OCI-LY7 (cell line): ENCODE measurements at regions not wholly inside any gene's neighbourhood (a gene's known extent, or its start where the extent isn't known, plus 50 kb on each side); places are given as distances from the start of the nearest gene placed in this dataset.
"Not testable (repeated sequence)": the region's sequence is repeated elsewhere in the genome, so short reads cannot be mapped to it uniquely, and the experiment has no call there.

ENCODE experiments used
- BruUV-seq: library from RNA; stranded (reverse); fragments of 400-500 nt; replicated peaks from 2 replicates; lab custom pipeline; 2021; lab: Mats Ljungman, UMichigan
- CTCF ChIA-PET: fragments of 300-600 bp; sonication (Branson Sonifier 250); formaldehyde crosslinking; loops from one replicate; lab custom pipeline; 2022; ENCODE audit warnings: antibody characterized with exemption; ENCODE audit not compliant: unreplicated experiment; lab: Charles Lee
- POLR2A ChIA-PET: fragments of 300-600 bp; sonication (Branson Sonifier 250); formaldehyde crosslinking; loops from one replicate; lab custom pipeline; 2022; ENCODE audit warnings: antibody characterized with exemption; lab: Charles Lee
- DNase-seq: peaks from one replicate; pipeline ENCODE4 v3.0.0-alpha.2; 2015; ENCODE audit warnings: low spot score
- H2AFZ ChIP-seq: fragments of 200-600 bp; sonication (generic), shearing (Covaris generic); 2 replicates; pipeline ENCODE4 v1.6.1; 2014; ENCODE audit warnings: mild to moderate bottlenecking, antibody characterized with exemption, low read length, moderate library complexity
- H3K27ac ChIP-seq: fragments of 200-600 bp; sonication (generic); 2 replicates; pipeline ENCODE4 v1.5.1; 2014; ENCODE audit warnings: mixed run types, low read depth, mild to moderate bottlenecking, moderate library complexity, low read length, inconsistent platforms; ENCODE audit not compliant: poor library complexity, severe bottlenecking
- H3K36me3 ChIP-seq: fragments of 200-600 bp; sonication (generic); 2 replicates; pipeline ENCODE4 v1.6.1; 2014; ENCODE audit warnings: mild to moderate bottlenecking, antibody characterized with exemption, low read length, moderate library complexity, mixed read lengths; ENCODE audit not compliant: insufficient read depth
- H3K4me1 ChIP-seq: fragments of 200-600 bp; sonication (generic); 2 replicates; pipeline ENCODE4 v1.5.1; 2014; ENCODE audit warnings: mild to moderate bottlenecking, low read length; ENCODE audit not compliant: insufficient read depth, poor library complexity, severe bottlenecking
- H3K4me2 ChIP-seq: fragments of 200-600 bp; sonication (generic); 2 replicates; pipeline ENCODE4 v1.6.1; 2014; ENCODE audit warnings: mild to moderate bottlenecking, low read length
- H3K4me3 ChIP-seq: fragments of 200-600 bp; sonication (generic); 2 replicates; pipeline ENCODE4 v1.5.1; 2014; ENCODE audit warnings: mild to moderate bottlenecking, low read depth, low read length; ENCODE audit not compliant: poor library complexity, severe bottlenecking
- H3K79me2 ChIP-seq: fragments of 200-600 bp; sonication (generic); 2 replicates; pipeline ENCODE4 v1.6.1; 2016; ENCODE audit warnings: low read depth, mild to moderate bottlenecking, low read length, moderate library complexity, mixed read lengths; ENCODE audit not compliant: insufficient read depth
- H3K9me2 ChIP-seq: fragments of 200-600 bp; sonication (generic); 2 replicates; pipeline ENCODE4 v1.6.1; 2016; ENCODE audit warnings: mild to moderate bottlenecking, low read length, mixed read lengths; ENCODE audit not compliant: insufficient read depth
- H3K9me3 ChIP-seq: fragments of 200-600 bp; sonication (generic); 2 replicates; pipeline ENCODE4 v1.6.1; 2014; ENCODE audit warnings: mild to moderate bottlenecking, mixed run types, low read length, mixed read lengths
- H4K20me1 ChIP-seq: fragments of 200-600 bp; sonication (generic); 2 replicates; pipeline ENCODE4 v1.6.1; 2014; ENCODE audit warnings: mild to moderate bottlenecking, antibody characterized with exemption, low read length, moderate library complexity, mixed read lengths; ENCODE audit not compliant: insufficient read depth
- intact Hi-C: fragments of 100-400 bp; cut with micrococcal nuclease; formaldehyde crosslinking; loops from one replicate; pipeline ENCODE4 v1.10.0; 2022; ENCODE audit not compliant: unreplicated experiment

GRCh38 chr9:42851701-42852100 is 668.2 kb downstream of the SPATA31A6 start:
- BruUV-seq, H3K9me3 ChIP-seq, POLR2A ChIA-PET, H3K36me3 ChIP-seq, H3K4me2 ChIP-seq, H3K79me2 ChIP-seq, CTCF ChIA-PET, H3K4me3 ChIP-seq, H3K9me2 ChIP-seq, intact Hi-C loops, DNase-seq, H2AFZ ChIP-seq, H3K4me1 ChIP-seq, H4K20me1 ChIP-seq, H3K27ac ChIP-seq: not testable (repeated sequence)

GRCh38 chr9:42852133-42852930 is 668.9 kb downstream of the SPATA31A6 start:
- H3K4me2 ChIP-seq, H2AFZ ChIP-seq, H4K20me1 ChIP-seq, POLR2A ChIA-PET, H3K36me3 ChIP-seq, H3K27ac ChIP-seq, DNase-seq, intact Hi-C loops, H3K9me3 ChIP-seq, BruUV-seq, CTCF ChIA-PET, H3K4me3 ChIP-seq, H3K4me1 ChIP-seq, H3K79me2 ChIP-seq, H3K9me2 ChIP-seq: not testable (repeated sequence)

- H2AFZ ChIP-seq, H3K27ac ChIP-seq, POLR2A ChIA-PET: not testable (repeated sequence)
Measured at GRCh38 chr9:42860133-42860532, 676.7 kb downstream of the SPATA31A6 start.

GRCh38 chr9:42862465-42862864 is 679.0 kb downstream of the SPATA31A6 start:
- H4K20me1 ChIP-seq, H3K36me3 ChIP-seq, intact Hi-C loops, H3K9me2 ChIP-seq, CTCF ChIA-PET, H3K4me1 ChIP-seq, H2AFZ ChIP-seq, DNase-seq, H3K4me2 ChIP-seq, H3K27ac ChIP-seq, H3K4me3 ChIP-seq, POLR2A ChIA-PET, BruUV-seq, H3K9me3 ChIP-seq, H3K79me2 ChIP-seq: not testable (repeated sequence)

More at GRCh38 chr9:42860133-42860532, 676.7 kb downstream of the SPATA31A6 start:
- H4K20me1 ChIP-seq, H3K36me3 ChIP-seq, intact Hi-C loops, H3K9me3 ChIP-seq, BruUV-seq, H3K79me2 ChIP-seq, H3K4me2 ChIP-seq, CTCF ChIA-PET, DNase-seq, H3K4me1 ChIP-seq, H3K4me3 ChIP-seq, H3K9me2 ChIP-seq: not testable (repeated sequence)
